ENCODE measurements at regions not wholly inside any gene's neighbourhood (a gene's known extent, or its start where the extent isn't known, plus 50 kb on each side); places are given as distances from the start of the nearest gene placed in this dataset.

DNA sequence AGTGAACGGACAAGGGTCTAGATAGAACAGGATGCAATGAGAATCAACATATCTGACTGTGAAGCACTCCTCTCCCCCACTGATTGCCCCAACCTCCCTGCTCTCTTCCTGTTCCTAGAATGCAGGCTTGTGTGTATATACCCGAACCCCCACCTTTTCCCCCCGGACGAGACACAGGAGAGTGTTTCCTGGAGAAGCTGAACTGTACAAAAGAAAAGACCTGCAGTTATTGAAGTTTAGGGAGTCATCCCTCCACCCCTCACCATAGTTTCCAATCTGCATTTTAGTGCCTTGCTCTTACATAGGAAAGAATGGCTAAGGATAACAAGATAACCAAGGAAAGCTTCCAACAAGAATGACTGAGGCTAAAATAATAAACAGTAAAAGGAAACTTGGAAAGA is 55.5 kb upstream of the PDE10A start:
- no peak for TF ChIP-seq POLR2A (IDR thresholded peaks at IDR 0.05)
- TF ChIP-seq, protein P1, sequence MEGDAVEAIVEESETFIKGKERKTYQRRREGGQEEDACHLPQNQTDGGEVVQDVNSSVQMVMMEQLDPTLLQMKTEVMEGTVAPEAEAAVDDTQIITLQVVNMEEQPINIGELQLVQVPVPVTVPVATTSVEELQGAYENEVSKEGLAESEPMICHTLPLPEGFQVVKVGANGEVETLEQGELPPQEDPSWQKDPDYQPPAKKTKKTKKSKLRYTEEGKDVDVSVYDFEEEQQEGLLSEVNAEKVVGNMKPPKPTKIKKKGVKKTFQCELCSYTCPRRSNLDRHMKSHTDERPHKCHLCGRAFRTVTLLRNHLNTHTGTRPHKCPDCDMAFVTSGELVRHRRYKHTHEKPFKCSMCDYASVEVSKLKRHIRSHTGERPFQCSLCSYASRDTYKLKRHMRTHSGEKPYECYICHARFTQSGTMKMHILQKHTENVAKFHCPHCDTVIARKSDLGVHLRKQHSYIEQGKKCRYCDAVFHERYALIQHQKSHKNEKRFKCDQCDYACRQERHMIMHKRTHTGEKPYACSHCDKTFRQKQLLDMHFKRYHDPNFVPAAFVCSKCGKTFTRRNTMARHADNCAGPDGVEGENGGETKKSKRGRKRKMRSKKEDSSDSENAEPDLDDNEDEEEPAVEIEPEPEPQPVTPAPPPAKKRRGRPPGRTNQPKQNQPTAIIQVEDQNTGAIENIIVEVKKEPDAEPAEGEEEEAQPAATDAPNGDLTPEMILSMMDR (IDR thresholded peaks at IDR 0.05) = no peak

Data from uterus (tissue), 2 donors.